Activated CD4-positive, alpha-beta T cell treated with anti-CD3 and anti-CD28 coated beads, Interleukin-2, amount 50 U/mL, for 48 hours (primary cell): ENCODE measurements at regions not wholly inside any gene's neighbourhood (a gene's known extent, or its start where the extent isn't known, plus 50 kb on each side); places are given as distances from the start of the nearest gene placed in this dataset.

Experiments used
- DNase-seq, 2 experiments: peaks; one replicate each; pipeline ENCODE4 v3.0.0-alpha.2; 2020

DNA sequence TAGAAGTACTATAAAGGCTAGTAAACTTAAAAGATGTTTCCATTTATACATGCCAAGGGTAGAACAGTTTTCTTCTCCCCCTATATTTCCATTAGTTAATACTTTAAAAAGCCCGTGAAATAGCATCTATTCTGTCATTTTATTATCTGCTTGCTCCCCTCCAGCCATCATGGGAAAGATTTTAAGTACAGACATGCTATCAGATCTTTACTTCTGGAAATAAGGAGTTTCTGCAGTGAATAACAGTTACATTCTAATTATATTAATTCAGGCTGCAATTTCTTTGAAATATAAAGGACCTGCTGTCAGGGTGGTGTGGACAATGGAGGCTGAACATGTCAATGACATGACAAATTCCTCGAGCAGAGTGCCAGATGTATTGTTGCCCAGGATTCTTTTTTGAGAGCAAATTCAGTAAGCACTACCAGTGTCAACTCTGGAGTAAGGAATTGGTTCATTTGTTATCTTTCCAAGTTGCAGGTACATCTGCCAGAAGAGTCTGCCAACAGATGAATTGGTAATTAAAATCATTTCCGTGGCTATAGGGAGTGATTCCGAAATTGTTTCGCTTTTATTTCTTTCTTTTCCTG is 151.3 kb downstream of the BTG1 start:
- no peak for DNase-seq

GRCh38 chr12:91993287-91994017 is 152.2 kb downstream of the BTG1 start:
- DNase-seq = no peak

- no peak for DNase-seq
Measured at GRCh38 chr12:91991399-91992187, 154.1 kb downstream of the BTG1 start.

- DNase-seq = no peak
Measured at GRCh38 chr12:91990525-91990924, 155.1 kb downstream of the BTG1 start.

GRCh38 chr12:91989143-91989542 is 156.5 kb downstream of the BTG1 start:
- no peak for DNase-seq

DNA sequence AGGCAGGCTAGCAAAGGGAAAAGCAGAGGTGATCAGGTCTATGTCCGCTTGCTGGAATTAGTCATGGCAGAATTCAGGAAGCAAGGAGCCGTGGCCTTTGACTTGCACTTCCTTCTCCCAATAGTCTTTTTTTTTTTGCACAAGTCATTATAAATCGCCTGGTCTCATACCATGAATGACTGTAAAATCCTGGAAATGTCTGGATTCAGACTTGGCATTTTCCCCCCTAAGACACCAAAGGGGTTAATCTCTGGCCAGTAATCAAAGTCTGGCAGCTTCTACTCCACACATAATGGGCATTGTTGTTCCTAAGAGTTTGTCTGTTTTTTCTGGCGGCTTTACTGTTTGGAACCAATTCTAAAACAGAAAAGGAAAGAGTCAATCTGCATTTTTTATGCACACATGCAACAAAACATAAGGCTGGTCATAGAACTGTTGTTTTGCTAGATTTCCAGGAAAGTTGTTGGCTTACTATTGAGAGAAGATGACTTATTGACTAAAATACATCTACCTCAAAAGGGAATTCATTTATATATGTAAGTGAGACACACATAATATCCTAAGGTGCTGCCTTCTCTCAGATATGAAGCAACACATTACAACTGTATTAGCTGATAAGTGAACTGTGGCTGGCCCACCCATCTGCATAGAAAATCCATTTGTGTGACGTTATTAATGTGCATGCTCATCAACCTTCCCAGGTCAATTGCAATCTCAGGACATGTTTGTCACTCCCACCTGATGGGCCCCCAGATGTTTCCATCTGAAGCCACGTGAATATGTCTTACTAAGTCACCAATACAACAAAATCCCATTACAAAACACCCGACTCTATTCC is 157.3 kb downstream of the BTG1 start:
- DNase-seq = no peak

DNA sequence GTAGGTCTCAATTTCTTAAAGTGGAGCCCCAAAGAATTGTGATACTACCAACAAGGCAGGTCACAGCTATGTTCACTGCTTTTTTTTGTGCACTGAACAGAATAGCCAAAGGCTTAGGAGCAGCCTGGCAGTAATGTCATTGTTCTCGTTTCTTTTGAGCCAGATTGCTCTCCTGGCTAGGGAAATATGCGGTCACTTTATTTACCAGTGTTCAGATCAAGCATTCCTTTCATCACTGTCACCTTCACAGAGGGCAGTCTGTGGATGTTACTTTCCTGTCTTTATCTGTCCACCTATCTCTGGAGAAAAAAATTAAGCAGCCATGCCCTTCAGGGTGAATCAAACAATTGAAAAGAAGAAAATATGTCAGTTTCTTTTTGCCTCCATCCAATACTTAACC is 159.6 kb downstream of the BTG1 start:
- no peak for DNase-seq

- no peak for DNase-seq
Measured at GRCh38 chr12:91985002-91985787, 160.5 kb downstream of the BTG1 start.

DNA sequence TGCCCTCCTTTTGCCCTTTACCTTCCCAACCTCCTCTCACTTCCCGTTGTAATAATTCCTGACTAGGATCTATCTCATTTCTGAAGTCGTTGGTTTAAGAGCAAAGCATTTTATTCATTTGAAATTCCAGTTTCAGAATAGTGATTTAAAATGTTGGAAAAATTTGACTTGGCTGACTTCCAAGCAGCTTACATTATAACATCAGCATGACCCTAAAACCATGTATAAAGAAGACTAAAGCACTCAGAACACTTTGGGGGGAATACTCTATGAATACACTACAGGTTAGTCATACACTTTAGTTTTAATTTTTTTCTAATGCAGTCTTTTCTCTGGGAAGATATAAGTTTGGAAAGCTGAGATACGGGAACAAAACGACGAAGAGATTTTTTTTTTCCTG is 161.1 kb downstream of the BTG1 start:
- DNase-seq = no peak

DNA sequence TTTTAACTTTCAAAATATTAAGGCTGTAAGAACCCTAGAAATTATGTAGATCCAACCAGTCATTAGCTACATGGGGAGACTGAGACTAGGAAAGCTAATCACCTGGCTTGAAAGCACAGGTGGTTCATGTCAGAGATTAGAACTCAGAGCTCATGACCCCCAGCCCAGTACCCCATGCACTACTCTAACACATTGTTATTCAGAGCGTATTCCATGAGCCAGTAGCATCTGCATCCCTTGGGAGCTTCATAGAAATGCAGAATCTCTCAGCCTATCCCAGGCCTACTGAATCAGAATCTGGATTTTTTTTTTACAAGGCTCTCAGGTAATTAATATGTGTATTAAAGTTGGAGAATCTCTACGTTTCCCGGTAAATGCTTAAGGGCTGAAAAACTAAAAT is 161.7 kb downstream of the BTG1 start:
- DNase-seq = no peak

DNA sequence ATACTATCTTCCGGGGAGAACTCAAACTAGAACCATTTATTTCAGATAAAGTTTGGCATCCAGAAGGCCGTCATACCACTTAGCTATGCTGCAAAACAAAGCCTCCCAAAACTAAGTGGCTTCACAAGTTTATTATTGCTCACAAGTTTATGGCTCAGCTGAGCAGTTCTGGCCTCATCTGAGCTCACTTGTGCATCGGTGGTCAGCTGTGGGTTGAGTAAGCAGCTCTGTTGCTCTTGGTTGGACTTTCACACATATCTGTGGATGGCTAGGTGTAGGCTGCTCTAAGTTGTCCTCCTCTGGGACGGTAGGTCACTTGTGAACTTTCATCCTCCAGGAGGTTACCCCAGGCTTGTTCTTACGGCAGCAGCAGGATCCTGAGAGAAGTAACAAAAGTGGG is 162.7 kb downstream of the BTG1 start:
- DNase-seq = no peak

- no peak for DNase-seq
Measured at GRCh38 chr12:91980389-91980821, 165.2 kb downstream of the BTG1 start.

GRCh38 chr12:91978143-91978542 is 167.5 kb downstream of the BTG1 start:
- no peak for DNase-seq

GRCh38 chr12:91975891-91976290 is 169.8 kb downstream of the BTG1 start:
- no peak for DNase-seq

DNA sequence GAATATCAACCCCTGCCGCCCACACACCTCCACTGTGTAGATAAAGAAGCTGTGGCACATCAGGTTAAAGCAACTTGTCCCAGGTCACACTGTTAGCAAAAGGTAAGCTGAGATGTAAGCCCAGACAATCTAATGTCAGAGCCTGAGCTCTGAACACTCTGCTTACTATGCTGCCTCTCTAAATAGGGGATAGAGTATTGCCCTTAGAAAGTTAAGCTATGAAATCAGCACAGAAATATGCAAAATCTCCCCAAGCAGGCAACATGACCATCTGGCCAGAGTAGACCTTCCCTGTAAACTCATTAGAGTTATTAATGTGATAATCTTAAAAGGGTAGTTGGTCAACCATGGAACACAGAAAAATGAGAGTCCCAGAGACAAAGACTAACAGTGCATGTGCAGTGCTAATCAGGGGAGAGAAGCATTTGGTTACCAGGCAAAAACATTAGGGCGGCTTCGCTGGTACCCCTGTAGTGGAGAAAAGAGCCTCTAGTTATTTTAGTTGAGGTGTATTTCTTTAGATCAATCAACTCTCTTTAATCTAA is 171.0 kb downstream of the BTG1 start:
- DNase-seq = no peak

- DNase-seq = no peak
Measured at GRCh38 chr12:91973813-91974212, 171.8 kb downstream of the BTG1 start.

DNA sequence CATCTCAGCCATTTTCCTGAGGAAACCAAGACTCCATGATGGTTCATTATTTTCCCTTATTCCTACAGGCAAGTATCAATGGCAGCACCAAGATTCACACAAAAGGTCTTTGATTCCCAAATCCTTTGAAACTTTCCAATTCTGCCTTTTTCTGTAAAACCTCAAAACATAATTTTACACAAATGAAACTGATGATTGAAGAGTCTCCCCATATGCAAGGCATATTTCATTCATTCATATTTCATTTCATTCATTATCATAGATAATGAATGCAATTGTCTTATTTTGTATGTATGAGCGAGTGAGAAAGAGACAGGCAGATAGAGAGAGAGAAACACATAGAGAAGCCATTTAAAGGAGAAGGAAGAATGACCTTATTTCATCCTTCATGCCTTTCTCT is 172.8 kb downstream of the BTG1 start:
- no peak for DNase-seq

- DNase-seq = no peak
Measured at GRCh38 chr12:91968777-91969171, 176.9 kb downstream of the BTG1 start.

GRCh38 chr12:91968076-91968776 is 177.4 kb downstream of the BTG1 start:
- DNase-seq = no peak

GRCh38 chr12:91967590-91967989 is 178.1 kb downstream of the BTG1 start:
- no peak for DNase-seq

GRCh38 chr12:91965781-91966180 is 179.9 kb downstream of the BTG1 start:
- DNase-seq = no peak
